HUES6 (cell line): ENCODE measurements at regions not wholly inside any gene's neighbourhood (a gene's known extent, or its start where the extent isn't known, plus 50 kb on each side); places are given as distances from the start of the nearest gene placed in this dataset.

Experiments used
- H3K27ac ChIP-seq: 2 replicates; pipeline ENCODE4 v1.7.0; 2013; ENCODE audit warnings: low read depth, mild to moderate bottlenecking, low read length, inconsistent platforms
- H3K27me3 ChIP-seq: 2 replicates; pipeline ENCODE4 v1.6.1; 2013; ENCODE audit warnings: low read length; ENCODE audit not compliant: control insufficient read depth, insufficient read depth
- H3K36me3 ChIP-seq: 2 replicates; pipeline ENCODE4 v1.6.1; 2013; ENCODE audit warnings: low read length; ENCODE audit not compliant: control insufficient read depth, insufficient read depth
- H3K4me1 ChIP-seq: 2 replicates; pipeline ENCODE4 v1.6.1; 2013; ENCODE audit warnings: low read length; ENCODE audit not compliant: control insufficient read depth, insufficient read depth
- H3K4me3 ChIP-seq: 2 replicates; pipeline ENCODE4 v1.5.1; 2013; ENCODE audit warnings: low read depth, low read length
- H3K9ac ChIP-seq: one replicate; pipeline ENCODE4 v1.6.1; 2013; ENCODE audit warnings: mild to moderate bottlenecking, low read length
- H3K9me3 ChIP-seq: 2 replicates; pipeline ENCODE4 v1.6.1; 2013; ENCODE audit warnings: low read depth, low read length; ENCODE audit not compliant: control insufficient read depth, insufficient read depth

DNA sequence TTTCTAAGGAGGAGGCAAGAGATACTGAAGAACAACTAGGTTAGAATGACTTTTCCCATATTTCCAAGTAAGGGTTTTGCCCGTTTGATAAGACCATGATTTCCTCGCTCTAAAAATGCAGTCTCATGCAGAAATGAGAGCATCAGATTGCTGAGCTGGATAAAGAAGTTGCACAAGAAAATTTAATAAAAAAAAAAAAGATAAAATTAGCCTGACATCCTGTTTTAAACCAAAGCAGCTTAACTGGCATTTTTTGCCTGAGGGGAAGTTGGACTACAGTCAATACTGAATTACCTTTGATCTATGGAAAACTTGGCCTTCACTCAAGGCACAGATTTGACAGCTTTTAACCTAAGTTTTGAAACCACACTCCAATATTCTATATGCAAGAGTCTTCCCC, 208.4 kb downstream of the GASK1B start:
- Histone ChIP-seq H3K27me3 (no peaks in the 10 kb centered on the region), H3K4me3 (no peak overlapping the region), H3K36me3 (no peaks in the 10 kb centered on the region), H3K4me1 (no peaks in the 10 kb centered on the region), H3K27ac (no peak overlapping the region), H3K9me3 (no peaks in the 10 kb centered on the region), H3K9ac (no peak overlapping the region)

- no peaks in the 10 kb centered on the region for H3K27me3 ChIP-seq
- no peak overlapping the region for H3K4me3 ChIP-seq
- no peak overlapping the region for H3K9ac ChIP-seq
- H3K36me3 ChIP-seq: no peaks in the 10 kb centered on the region
- H3K9me3 ChIP-seq: no peaks in the 10 kb centered on the region
- no peaks in the 10 kb centered on the region for H3K4me1 ChIP-seq
- no peak overlapping the region for H3K27ac ChIP-seq
These were observed 211.4 kb downstream of the GASK1B start for GRCh38 chr4:157961229-157961990.

DNA sequence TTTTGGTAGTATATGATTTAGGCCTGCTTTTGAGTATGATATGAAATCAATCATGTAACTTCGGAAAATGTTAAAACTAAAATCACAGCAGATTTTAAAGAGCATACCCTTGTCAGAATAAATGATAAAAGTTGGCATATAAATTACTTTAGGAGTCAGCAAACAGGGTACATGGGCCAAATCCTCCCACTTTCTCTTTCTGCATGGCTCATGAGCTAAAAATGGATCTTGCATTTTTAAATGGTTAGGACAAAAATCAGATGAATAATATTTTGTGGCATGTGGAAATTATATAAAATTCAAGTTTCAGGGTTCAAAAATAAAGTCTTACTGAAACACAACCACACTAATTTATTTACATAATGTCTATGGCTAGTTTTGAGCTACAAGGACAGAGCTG, 214.9 kb downstream of the GASK1B start:
- no peak overlapping the region for H3K4me3 ChIP-seq
- H3K9me3 ChIP-seq: no peaks in the 10 kb centered on the region
- no peaks in the 10 kb centered on the region for H3K27me3 ChIP-seq
- H3K27ac ChIP-seq: no peak overlapping the region
- no peaks in the 10 kb centered on the region for H3K36me3 ChIP-seq
- H3K9ac ChIP-seq: no peak overlapping the region
- H3K4me1 ChIP-seq: no peaks in the 10 kb centered on the region

DNA sequence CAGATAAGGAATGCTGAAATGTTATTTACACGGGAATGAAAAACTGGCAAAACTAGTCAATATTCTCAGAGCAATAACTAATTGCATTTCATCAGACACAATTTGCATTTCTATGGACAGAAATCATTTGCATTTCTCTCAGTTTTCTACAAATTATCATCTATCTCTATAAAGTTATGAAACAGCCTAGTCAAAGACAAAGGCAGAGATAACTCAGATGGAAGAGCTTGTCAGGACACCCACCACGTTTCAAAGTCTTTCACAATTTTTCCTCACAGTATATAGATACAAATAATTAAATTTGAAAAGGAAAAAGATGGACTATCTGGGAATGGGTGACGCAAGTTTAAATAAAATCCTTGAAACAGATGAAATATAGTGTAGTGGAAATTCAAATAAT, 230.8 kb downstream of the GASK1B start:
- H3K4me3 ChIP-seq: no peak overlapping the region
- H3K27me3 ChIP-seq: no peaks in the 10 kb centered on the region
- H3K9me3 ChIP-seq: no peaks in the 10 kb centered on the region
- no peak overlapping the region for H3K9ac ChIP-seq
- H3K4me1 ChIP-seq: no peaks in the 10 kb centered on the region
- no peak overlapping the region for H3K27ac ChIP-seq
- no peaks in the 10 kb centered on the region for H3K36me3 ChIP-seq

- H3K9me3 ChIP-seq: no peaks in the 10 kb centered on the region
- no peaks in the 10 kb centered on the region for H3K36me3 ChIP-seq
- H3K27ac ChIP-seq: no peak overlapping the region
These were observed 238.7 kb downstream of the GASK1B start for GRCh38 chr4:157934151-157934550.

GRCh38 chr4:157932936-157933335, 239.9 kb downstream of the GASK1B start:
- H3K27me3 ChIP-seq: no peaks in the 10 kb centered on the region
- H3K9ac ChIP-seq: no peak overlapping the region

More at GRCh38 chr4:157934151-157934550, 238.7 kb downstream of the GASK1B start:
- no peak overlapping the region for H3K9ac ChIP-seq
- H3K4me1 ChIP-seq: no peaks in the 10 kb centered on the region
- no peaks in the 10 kb centered on the region for H3K27me3 ChIP-seq
- H3K4me3 ChIP-seq: no peak overlapping the region

GRCh38 chr4:157929486-157929885, 243.3 kb downstream of the GASK1B start:
- H3K9ac ChIP-seq: no peak overlapping the region
- no peak overlapping the region for H3K27ac ChIP-seq
- no peaks in the 10 kb centered on the region for H3K4me1 ChIP-seq
- no peaks in the 10 kb centered on the region for H3K27me3 ChIP-seq
- peaks cover 3% of the 10 kb centered on the region; the same call in 1 of the 2 replicates for H3K9me3 ChIP-seq
- no peak overlapping the region for H3K4me3 ChIP-seq
- H3K36me3 ChIP-seq: no peaks in the 10 kb centered on the region

More at GRCh38 chr4:157932936-157933335, 239.9 kb downstream of the GASK1B start:
- Histone ChIP-seq H3K9me3 (peaks cover 2% of the 10 kb centered on the region; the same call in 1 of the 2 replicates), H3K4me3 (no peak overlapping the region), H3K27ac (no peak overlapping the region), H3K4me1 (no peaks in the 10 kb centered on the region), H3K36me3 (no peaks in the 10 kb centered on the region)

GRCh38 chr4:157918036-157918832, 254.6 kb downstream of the GASK1B start:
- H3K36me3 ChIP-seq: no peaks in the 10 kb centered on the region
- H3K4me1 ChIP-seq: no peaks in the 10 kb centered on the region
- no peaks in the 10 kb centered on the region for H3K9me3 ChIP-seq
- no peak overlapping the region for H3K4me3 ChIP-seq
- H3K9ac ChIP-seq: no peak overlapping the region
- H3K27ac ChIP-seq: no peak overlapping the region
- H3K27me3 ChIP-seq: no peaks in the 10 kb centered on the region

DNA sequence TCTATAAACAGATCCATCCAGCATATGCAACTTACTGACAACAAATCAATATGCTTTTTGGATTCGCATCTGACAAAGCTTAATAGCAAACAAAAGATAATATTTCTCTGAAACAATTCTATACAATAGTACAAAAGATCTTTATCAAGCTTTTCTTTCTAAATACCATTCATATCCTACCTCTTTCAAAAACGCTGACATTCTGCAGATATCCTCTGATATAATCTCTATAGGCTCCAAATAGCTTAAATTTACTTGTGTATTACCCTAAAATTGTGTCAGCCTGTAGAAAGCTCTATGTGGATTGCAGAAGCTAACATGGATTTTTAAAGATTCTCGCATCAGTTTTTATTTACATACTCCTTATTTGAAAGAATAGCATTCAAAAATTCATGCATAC, 260.6 kb downstream of the GASK1B start:
- Histone ChIP-seq H3K9me3 (no peaks in the 10 kb centered on the region), H3K27ac (no peak overlapping the region), H3K36me3 (no peaks in the 10 kb centered on the region), H3K9ac (no peak overlapping the region), H3K4me3 (no peak overlapping the region), H3K4me1 (no peaks in the 10 kb centered on the region), H3K27me3 (no peaks in the 10 kb centered on the region)

DNA sequence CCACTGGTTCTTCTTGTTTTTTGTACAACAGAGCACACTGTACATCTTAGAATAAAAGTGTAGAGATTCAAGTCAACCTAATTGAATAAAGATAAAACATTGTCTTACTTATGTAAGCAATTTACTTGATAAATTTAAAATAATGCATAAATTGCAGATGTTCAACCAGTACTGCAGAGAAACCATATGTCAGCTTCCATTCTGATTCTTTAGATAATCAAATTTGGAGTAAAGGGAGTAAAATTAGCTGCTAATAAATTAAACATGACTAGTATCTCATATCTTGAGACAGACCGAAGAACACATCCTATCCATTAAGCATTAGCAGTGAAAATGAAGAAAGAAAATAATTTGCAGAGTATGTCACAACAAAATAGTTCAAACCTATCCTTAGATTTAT, 261.2 kb downstream of the GASK1B start:
- H3K4me1 ChIP-seq: no peaks in the 10 kb centered on the region
- H3K9me3 ChIP-seq: no peaks in the 10 kb centered on the region
- no peaks in the 10 kb centered on the region for H3K27me3 ChIP-seq
- no peaks in the 10 kb centered on the region for H3K36me3 ChIP-seq
- no peak overlapping the region for H3K9ac ChIP-seq
- no peak overlapping the region for H3K27ac ChIP-seq
- no peak overlapping the region for H3K4me3 ChIP-seq

GRCh38 chr4:157908691-157909090, 264.1 kb downstream of the GASK1B start:
- Histone ChIP-seq H3K4me1 (no peaks in the 10 kb centered on the region), H3K9me3 (no peaks in the 10 kb centered on the region), H3K4me3 (no peak overlapping the region), H3K27ac (no peak overlapping the region), H3K27me3 (no peaks in the 10 kb centered on the region), H3K36me3 (no peaks in the 10 kb centered on the region), H3K9ac (no peak overlapping the region)
